ENCODE measurements at regions not wholly inside any gene's neighbourhood (a gene's known extent, or its start where the extent isn't known, plus 50 kb on each side); places are given as distances from the start of the nearest gene placed in this dataset.
"Not testable (repeated sequence)": the region's sequence is repeated elsewhere in the genome, so short reads cannot be mapped to it uniquely, and the experiment has no call there.

DNA sequence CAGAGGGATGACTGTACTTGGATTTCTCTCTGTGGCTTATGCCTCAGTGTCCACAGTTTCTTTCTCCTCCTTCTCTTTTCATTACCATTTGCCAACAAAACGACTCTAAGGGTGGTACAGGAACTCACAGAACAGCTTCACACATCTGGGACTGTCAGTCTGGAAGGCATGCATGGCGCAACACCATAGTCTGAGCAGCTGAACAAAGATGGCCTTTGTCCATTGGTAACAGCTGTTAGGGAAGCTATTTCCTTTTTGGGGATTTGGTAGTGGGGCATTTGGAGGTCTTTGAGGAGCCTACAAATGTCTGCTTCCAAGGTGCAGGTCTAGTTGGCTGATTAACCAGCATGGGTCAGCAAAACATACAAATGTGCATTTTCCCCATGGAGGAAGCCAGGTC is 81.4 kb upstream of the PCDH8 start:
- no peak for DNase-seq

GRCh38 chr13:52926971-52927370 is 78.5 kb upstream of the PCDH8 start:
- no peak for DNase-seq

GRCh38 chr13:52925775-52926285 is 77.4 kb upstream of the PCDH8 start:
- DNase-seq, result no peak

DNA sequence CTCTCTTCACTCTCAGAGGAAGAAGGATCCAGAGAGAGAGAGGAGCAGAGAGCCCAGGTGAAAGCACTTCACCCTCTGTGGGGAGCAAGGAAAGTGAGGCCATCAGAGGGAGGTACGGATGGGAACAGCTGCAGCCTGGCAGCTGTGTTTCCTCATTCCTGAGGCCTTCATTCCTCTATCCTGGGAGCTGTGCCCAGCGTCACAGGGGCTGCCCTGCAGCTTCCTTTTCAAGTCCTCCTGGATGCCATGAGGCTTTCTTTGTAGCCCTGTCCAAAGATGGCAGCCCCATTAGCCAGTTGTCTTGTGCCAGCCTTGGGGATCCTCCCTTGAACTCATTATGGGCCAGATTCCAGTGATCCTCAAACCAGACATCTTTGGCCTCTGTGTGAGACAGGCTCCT is 76.8 kb upstream of the PCDH8 start:
- DNase-seq, result no peak

- DNase-seq, result no peak
Observed at GRCh38 chr13:52924289-52925148, 76.1 kb upstream of the PCDH8 start.

GRCh38 chr13:52922961-52923360 is 74.5 kb upstream of the PCDH8 start:
- no peak for DNase-seq

- no peak for DNase-seq
Observed at GRCh38 chr13:52921194-52921593, 72.8 kb upstream of the PCDH8 start.

GRCh38 chr13:52916486-52916990 is 68.1 kb upstream of the PCDH8 start:
- no peak for DNase-seq

GRCh38 chr13:52911340-52911739 is 62.9 kb upstream of the PCDH8 start:
- no peak for DNase-seq

GRCh38 chr13:52910318-52910717 is 61.9 kb upstream of the PCDH8 start:
- DNase-seq, result not testable (repeated sequence)

- DNase-seq, result no peak
Observed at GRCh38 chr13:52906122-52906903, 57.9 kb upstream of the PCDH8 start.

DNA sequence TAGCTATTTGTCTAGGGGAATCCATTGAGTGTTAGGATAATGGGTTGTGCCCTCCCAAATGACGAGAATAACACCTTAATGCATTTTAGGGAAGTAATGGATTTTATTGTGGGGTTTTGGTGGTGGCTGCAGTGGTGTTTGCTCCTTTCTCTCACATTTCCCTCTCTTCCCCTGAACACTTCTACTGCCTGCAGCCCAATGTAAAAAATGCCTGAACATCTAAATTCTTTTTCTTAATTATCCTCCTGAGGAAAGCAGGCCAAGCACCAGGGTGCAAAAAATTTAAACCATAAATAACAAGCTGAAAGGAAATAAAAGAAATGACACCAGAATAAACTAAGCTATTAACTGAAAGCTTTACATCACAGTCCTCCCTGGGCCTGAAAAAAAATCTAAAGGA is 57.3 kb upstream of the PCDH8 start:
- DNase-seq, result no peak

- no peak for DNase-seq
Observed at GRCh38 chr13:52903320-52903719, 54.9 kb upstream of the PCDH8 start.

- no peak for DNase-seq
Observed at GRCh38 chr13:52899206-52899605, 50.8 kb upstream of the PCDH8 start.

Data from NCI-H1930 (cell line).